T-helper 2 cell treated with Interferon-gamma antibody and Interleukin-4, amounts not matched to agents 100 ng/mL and 5 ng/mL, for 36 hours (primary cell): ENCODE measurements at regions not wholly inside any gene's neighbourhood (a gene's known extent, or its start where the extent isn't known, plus 50 kb on each side); places are given as distances from the start of the nearest gene placed in this dataset.

Experiments used
- intact Hi-C: fragments of 100-400 bp; cut with micrococcal nuclease; formaldehyde crosslinking; loops from one replicate; pipeline ENCODE4 v1.15.1; 2023

DNA sequence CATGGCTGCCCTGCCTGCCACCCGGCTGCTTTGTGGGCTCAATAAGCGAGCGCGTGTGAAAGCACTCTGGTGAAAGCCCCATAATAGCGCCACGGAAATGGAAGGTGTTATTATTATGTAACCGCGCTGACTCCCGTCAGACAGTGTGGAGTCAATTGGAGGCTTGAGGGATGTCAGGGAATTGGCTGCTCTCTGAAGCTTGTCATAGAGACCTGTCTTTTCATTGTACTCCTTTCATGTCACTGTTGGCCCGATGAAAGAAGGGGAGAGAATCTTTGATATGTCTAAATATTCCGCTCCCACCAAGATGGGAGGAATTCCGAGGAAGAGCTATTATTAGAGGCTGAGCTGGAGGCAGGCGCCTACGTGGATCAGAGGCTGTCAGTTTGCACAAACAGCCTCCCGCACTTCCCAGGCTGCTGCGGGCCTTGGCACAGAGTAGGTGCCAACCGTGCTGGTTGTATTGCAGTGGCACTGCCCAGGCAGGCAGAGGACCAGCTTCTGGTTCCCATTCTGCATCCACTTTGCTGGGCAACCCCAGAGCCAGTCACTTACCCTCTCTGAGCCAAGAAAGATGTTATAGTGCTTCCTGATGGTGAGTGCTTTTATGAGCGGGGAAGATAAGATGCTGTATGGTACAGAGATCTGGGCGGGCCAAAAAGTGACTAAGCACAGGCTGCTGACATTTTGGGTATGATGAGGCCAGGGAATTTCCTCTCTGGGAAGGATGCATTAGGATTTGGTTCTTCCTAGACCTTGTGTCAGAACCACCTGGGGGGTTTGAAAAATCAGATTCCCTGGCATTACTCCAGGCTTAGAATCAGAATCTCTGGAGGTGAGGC, 151.4 kb downstream of the RPS24 start:
- intact Hi-C loops: no loop called here

GRCh38 chr10:78185693-78186055, 152.0 kb downstream of the RPS24 start:
- intact Hi-C loops: no loop called here

GRCh38 chr10:78186572-78186971, 152.9 kb downstream of the RPS24 start:
- intact Hi-C loops: no loop called here

GRCh38 chr10:78187371-78187770, 153.7 kb downstream of the RPS24 start:
- intact Hi-C loops: no loop called here

GRCh38 chr10:78188446-78188845, 154.8 kb downstream of the RPS24 start:
- intact Hi-C loops: no loop called here

DNA sequence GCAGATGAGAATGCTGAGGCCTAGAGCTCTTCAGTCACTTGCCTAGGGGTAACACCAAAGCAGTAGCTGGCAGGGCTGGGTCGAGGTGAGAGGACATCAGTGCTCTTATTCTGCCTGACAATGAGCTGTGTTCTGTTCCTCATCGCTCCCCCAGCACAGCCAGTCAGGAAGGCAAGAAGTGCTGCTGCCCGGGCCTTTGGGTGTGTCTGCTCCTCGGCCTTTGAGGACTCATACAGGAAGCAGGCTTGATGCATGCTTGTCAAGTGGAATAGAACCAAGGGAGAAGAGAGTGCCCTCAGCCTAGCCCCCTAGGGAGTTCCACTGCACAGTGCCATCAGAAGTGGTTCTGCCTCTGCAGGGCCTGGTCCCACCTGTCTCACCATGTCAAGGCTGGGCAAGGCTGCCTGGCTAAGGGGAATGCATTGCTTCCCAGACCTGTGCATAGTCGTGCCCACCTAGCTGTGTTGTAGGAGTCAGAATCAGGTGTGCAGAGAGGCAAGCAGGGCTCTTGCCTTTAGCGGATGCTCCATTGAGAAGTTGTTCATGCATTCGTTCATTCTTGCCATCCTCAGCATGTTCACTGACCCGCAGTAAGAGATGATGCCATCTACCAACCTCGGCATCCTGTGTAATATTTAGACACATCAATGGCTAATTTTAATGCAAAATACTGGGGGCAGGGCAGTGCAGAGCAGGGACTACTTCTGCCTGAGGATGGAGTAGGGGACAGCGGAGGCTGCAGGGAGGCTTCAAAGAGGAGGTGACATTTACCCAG, 156.6 kb downstream of the RPS24 start:
- intact Hi-C loops: no loop called here

- intact Hi-C loops: no loop called here
These were observed 157.6 kb downstream of the RPS24 start for GRCh38 chr10:78191301-78191700.

- intact Hi-C loops: no loop called here
These were observed 159.5 kb downstream of the RPS24 start for GRCh38 chr10:78193189-78193588.

- intact Hi-C loops: no loop called here
These were observed 160.4 kb downstream of the RPS24 start for GRCh38 chr10:78194050-78194449.

- intact Hi-C loops: no loop called here
These were observed 161.1 kb downstream of the RPS24 start for GRCh38 chr10:78194539-78195402.

- intact Hi-C loops: no loop called here
These were observed 162.7 kb downstream of the RPS24 start for GRCh38 chr10:78196396-78196795.

DNA sequence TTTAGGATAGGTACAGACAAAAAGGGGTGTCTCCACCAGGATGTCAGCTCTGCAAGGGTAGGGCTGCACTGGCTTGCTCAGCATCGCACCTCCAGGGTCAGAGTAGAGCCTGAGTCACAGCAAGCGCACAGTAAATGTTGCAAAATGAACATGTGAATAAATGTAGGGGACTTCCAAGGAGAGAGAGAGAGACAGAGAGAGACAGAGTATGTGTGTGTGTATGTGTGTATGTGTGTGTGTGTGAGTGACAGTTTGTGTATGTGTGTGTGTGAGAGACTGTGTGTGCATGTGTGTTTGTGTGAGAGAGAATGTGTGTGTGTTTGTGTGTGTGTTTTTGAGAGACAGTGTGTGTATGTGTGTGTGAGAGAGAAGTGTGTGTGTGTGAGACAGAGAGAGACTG, 163.3 kb downstream of the RPS24 start:
- intact Hi-C loops: no loop called here

GRCh38 chr10:78197628-78198272, 164.1 kb downstream of the RPS24 start:
- intact Hi-C loops: no loop called here

DNA sequence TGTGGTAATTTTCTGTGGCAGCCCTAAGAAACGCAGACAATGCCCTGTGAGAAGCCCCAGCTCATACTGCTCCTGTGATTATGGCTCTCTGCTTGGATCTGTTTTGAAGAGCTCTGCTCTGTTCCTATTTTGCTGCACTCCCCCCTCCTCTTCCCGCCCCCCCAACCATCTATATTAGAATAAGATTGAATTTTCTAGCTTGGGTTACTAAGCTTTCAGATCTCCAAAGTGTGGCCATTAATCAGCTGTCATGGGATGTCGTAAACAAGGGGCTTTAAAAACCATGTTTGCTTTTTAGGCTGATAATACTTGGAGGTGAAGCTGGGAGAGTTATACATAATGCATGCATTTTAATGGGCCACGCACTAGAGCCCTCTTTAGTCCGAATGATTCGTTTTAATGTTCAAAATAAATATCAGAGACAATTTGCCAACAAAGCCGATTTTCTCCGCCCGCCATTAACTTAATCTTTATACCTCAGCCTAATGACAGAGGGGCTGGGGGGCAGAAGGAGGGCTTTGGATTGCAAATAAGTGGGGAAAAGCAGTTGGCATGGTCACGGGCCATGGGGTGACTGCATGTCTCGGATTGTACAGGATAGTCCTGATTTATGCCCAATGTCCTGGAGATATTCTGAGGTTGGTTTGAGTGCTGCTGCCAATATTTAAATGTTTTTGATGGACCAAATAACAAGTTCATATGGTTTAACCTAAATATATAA, 165.5 kb downstream of the RPS24 start:
- intact Hi-C loops: no loop called here

DNA sequence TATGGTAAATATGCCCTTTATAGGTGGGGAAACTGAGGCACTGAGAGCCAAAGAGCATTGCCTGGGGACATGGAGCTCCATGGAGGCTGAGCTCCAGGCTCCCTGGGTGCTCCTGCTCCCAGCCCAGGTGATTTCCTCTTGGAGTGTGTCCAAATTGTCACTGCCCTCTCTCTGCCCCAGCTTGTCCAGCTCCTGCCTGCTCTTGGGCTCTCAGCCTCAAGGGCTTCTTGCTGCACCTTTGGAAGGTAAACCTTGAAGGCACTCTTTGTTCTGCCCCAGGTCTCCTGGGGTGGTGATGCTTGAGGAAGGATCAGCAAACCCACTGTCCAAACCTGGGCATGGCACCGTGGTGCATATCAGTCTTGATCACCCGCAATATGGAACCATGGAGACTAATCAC, 166.1 kb downstream of the RPS24 start:
- intact Hi-C loops: no loop called here

- intact Hi-C loops: no loop called here
These were observed 167.0 kb downstream of the RPS24 start for GRCh38 chr10:78200686-78201085.

- intact Hi-C loops: no loop called here
These were observed 168.7 kb downstream of the RPS24 start for GRCh38 chr10:78202386-78202785.

DNA sequence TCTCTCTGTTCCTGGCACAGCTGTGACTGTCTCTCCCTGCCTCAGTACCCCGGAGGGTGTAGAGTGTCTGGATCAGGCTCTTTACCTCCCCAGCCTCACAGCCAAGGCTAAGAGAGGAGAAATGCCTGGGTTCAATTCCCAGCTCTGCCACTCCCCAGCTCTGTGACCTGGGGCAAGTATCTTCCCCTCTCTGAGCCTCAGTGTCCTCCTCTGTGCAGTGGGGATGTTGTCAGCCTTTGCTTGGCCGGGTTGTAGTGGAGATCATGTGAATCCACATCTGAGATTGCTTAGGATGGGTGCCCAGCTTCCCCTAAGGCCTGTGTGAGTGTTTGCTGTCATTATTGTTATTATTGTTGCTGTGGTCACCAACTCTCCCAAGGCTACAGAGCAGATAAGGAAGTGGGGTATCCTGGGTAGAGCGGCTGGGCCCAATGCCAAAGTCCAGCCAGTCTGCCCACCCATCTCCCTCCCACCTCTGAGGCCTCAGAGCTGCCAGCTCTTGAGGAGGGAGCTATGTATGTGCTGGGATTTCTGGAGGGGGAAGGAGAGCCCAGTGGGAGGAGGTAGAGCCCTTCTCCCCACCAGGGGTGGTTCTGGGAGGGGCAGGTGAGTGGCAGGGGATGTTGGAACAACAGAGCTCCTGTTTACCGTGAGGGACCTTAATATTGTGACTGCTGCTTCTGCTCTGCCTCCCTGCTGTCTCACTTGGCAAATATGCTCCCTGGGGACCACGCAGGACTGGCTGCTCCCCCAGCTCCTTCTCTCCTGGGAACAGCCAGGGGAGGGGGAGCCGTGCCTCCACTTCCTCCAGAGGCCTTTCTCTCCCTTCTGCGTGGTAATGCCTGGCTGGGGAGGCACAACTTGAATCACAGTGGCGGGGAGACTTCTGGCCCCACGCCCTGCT, 170.5 kb downstream of the RPS24 start:
- intact Hi-C loops: no loop called here

DNA sequence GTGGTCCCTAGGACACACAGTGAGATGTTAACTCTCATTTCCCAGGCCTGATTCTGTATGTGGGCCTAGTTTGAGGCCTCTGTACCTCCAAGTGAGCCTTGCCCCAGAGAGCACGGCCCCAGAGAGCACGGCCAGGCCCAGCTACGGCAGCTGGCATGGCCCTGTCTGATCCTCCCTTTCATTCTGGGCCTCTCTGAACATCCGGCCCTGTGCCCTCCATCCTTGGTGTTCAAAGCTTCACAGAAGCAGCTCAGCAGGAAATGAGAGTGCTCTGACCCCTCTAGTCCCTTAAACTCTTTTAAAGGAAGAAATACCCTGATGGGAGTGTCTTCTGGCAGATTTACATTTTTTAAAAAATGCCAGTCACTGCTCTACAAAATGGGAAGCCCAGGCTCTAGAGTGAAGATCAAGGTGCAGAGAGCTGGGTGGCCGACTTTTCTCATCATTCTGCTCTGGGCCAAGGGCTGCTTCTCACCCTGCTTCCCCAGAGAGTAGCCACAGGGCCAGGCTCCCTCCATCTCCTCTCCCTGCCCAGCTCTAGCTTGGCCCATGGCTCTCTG, 171.9 kb downstream of the RPS24 start:
- intact Hi-C loops: no loop called here
